ENCODE measurements at regions not wholly inside any gene's neighbourhood (a gene's known extent, or its start where the extent isn't known, plus 50 kb on each side); places are given as distances from the start of the nearest gene placed in this dataset.
A peak's percentile ranks its signal among the peaks of the same experiment; 100 is the strongest.

DNA sequence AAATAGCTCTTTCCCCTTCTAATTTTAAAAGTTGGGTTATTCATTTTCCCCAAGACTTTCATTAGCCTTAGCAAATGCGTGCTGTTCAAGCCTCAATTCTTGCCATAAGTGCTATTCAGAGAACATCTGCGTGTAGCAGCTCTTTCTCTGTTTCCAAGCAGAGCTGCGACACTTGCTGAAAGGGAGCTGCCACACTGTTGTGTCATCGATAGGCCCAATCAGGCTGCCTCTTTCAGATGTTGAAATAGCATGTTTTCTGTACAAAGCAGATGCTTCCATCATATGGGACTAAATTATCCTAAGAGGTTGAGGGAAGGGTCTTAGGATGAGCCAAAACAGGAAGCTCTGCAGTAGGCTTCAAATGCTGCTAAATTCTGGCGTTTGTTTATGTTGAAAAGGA lies 220.9 kb upstream of the CDC14C start:
- DNase-seq: no peak

DNA sequence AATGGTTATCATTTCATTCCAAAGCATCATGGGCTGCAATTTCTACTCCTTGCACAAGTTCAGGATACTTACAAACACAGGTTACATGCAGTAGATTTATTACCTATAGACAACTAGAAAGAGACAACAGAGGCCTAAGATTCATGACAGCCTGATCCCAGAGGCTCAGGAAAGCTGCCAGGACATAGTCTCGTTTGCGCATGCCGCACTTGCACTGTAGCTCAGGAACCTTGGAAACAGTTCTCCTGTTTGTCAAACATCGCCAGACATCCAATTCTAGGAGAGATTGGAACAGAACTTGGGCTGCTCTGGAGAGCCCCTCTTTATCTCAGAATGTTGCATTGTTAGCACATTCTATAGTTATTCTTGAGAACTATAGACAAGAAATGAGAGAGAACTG lies 216.2 kb upstream of the CDC14C start:
- DNase-seq: no peak

DNA sequence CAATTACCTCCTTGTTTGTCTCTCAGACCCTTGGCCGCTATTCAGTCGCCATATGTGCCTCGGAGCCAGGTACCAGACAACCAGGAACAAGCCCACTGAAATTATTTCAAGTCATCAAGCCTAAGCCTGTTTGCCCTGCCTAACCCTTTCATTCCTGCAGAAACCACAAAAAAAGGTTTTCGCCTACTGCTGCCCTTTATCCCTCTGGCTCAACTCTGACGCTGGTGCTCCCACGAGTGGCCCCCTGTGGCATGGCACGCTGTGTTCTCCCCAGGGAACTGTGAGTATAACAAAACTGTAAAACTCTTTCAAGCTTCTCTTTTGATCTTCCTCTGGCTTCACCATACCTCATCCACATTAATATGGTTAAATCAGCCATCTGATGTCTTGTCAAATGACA lies 215.7 kb upstream of the CDC14C start:
- DNase-seq: no peak

DNA sequence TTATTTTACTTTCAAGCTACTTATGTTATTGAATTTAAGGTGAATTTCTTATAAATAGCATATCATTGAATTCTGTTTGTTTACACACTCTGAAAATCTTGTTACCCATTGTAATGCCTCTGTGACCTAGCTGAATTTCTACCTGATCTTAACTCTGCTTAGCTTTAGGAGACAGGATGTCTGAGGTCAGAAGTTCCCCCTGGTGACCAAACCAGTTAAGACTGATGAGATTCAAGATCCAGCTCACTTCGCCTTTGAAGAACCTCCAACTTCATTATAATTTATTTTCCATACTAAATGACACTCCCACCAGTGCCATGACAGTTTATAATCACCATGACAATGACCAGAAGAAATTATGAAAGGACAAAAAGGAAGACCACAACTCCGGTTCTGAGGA lies 213.4 kb upstream of the CDC14C start:
- DNase-seq: no peak

DNA sequence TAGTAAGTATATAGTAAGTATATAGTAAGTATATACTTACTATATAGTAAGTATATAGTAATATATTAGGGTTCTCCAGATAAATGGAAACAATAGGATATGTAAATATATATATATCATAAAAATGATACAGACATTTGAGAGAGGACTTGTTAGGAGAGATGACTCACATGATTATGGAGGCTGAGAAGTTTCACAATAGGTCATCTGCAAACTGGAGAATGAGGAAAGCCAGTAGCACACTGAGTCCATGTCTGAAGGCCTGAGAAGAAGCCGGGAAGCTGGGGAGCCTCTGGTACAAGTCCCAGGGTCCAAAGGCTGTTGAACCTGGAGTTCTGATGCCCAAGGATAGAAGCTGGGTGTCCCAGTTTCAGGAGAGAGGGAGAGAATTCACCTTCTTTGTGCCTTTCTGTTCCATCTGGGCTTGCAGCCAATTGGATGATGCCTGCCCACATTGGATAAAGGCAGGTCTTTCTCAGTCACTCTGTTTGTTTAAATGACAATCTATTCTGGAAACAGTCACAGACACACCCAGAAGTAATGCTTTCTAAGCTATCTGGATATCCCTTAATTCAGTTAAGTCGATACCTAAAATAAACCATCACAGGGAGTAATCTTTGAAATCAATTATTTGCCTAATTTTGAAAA lies 205.5 kb upstream of the CDC14C start:
- no peak for DNase-seq

DNA sequence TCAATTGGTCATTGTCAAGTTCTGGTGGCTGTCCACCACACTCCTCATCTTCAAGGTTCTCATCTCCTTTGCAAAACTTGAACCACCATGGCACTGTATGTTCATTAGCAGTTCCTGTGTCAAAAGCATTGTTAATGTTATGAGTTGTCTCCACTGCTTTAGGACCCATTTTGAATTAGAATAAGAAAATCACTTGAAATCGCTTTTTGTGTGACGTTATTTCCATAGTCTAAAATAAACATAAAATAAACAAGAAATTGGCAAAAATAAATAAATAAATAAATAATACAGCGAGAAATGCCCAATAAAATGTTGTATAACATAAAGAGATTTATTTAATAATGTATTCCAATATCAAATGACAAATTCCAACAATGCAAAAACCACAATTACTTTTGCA lies 195.5 kb upstream of the CDC14C start:
- DNase-seq: no peak

DNA sequence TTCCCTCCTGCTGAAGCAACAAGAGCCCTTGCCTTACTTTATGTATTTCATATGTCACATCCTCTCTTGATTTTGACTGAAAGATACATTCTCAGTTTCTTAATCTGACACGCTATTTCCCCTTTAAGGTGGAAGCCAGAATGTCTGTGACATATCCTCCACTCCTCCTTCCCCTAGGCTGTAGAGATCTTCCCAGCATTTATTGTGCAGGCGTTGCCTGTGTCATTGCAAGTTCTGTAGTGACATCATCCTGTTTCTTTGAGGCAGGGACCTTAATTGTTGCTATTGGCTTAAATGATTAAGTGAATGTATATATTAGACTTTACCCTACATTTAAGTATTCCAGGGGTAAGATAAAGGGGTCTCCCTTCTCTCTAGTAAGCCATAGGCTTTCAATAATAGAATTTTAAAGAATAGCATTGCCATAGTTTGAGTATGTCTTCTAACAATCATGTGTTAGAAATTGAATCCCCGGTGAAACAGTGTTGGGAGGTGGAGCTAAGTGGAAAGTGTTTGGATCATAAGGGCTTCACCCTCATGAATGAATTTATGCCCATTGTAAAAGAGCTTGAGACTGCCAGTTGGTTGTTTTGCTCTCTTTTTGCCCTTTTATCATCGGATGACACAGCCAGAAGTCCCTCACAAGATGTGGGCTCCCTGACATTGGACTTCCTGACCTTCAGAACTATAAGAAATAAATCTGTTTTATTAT lies 189.5 kb upstream of the CDC14C start:
- DNase-seq: no peak

DNA sequence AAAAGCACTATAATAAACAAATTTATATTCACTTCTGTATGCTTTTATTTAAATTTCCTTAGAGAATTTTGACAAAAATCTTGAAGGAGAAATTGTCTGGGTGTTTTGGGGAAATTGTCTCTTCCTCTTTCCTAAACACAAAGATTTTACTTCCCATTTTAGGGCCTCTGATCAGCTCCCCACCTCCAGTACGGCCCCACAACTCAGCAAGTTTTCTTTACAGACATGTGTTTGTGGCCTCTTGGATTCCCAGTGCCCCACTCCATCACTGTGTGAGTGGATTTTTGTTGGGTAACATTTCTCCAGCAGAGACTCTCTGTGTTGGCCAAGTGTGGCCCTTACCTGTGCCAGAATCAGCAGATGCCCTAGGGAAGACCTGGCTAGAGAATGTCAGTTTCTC lies 182.8 kb upstream of the CDC14C start:
- no peak for DNase-seq

DNA sequence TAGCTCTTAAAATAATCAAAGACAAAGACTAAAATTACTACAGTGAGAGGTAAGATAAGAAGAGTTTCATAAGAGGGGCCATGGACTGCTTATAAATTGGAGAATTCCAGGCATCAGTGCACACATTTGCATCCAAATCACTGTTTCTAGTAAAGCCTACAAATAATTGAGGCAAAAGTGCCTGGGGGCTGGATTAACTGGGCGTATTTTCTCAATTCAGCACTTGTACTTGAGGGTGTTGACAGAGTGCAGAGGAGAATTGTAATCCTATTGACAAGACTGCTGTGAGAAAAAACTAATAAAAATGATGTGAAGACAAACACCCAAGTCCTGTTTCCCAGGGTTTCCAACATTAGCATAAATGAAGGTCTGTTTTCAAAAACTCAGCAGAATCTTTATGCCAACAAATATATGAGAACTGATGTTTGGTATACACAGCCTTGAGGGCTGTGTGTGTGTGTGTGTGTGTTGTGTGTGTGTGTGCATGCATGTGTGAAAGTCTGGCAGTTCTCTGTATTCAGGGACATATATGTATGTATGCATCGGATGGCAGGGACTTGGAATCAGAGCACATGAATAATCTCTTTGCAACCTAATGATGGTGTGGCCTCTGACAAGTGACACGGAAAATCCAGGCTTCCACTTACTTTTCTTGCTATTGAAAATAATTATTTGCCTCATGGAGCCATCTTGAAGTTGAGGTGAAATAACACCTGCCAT lies 182.1 kb upstream of the CDC14C start:
- DNase-seq: no peak

DNA sequence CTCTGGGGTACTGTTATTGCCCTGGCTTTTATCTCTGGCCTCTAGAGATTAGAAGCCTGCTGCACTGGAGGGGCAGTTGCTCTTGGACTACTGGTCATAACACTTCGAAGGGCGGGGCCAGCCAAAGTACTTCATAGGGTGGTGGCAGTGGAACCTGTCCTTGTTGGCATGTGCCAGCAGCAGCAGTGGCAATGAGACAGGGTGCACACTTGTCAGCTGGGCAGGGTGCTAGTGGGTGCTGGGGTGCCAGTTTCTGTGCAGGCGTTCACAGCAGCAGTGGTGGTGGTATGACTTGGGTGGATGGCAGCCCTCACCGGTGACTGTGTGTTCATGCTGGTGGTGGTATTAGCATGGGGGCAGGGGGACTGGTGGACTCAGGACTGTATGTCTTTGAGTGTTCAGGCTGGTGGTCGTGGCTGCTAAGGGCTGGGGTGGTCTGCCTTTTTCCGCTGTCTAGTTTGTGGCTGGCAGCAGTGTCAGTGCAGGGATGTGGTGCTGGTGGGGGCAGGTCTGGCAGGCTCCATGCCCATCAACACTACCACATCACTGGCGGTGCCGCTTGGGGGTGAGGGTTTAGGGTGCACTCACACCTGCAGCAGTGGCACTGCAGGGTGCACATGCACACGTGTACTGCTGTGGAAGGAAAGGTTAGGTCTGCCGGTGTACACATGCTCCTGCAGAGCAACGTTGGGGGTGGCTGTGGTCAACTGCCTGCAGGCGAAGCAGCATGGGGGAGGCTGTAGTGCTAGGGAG lies 176.1 kb upstream of the CDC14C start:
- no peak for DNase-seq

DNA sequence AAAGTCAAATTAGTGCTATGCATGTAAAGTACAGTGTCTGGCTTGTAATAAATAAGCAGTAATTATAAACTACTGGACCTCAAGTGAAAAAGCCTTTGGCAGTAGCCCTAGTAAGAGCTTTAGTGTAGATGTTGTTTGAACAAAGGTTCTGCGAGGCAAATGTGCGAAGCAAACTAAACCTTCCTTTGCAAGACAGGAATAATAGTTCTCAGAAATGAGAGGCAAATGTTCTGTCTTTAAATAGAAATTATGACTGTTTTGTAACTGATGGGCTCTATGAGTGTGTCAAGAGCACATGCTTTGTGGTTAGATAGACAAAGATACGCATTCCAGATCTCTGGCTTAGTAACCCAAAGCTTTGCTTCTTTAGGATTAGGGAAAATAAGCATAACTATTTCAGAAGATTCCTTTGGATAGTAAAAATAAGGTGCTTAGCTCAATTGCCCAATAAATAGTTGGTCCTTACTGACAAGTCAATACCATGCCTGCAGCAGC lies 169.2 kb upstream of the CDC14C start:
- DNase-seq: peak; percentile 1

DNA sequence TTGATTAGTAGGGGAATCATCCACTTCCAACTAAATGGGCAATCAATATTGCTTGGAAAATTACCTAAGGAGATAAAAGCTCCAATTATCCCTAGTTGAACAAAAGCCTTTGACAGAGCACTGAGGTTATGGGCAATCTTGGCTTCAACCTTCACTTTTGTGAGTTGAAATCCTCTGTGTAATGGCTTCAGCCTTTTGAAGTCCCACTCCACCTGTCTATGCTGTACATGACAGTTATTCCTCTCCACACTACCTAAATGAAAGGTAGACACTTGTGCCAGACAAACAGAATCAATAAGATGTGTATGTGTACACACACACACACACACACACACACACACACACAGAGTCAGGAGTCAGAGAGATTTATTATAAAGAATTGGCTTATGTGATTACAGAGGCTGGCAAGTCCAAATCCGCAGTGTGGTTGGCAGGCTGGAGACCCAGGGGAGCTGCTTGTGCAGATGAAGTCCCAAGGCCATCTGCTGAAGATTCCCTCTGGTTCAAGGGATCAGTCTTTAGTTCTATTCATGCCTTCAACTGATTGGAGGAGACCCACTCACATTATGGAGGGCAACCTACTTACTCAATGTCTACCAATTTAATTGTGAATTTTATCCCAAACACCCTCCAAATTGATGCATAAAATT lies 164.8 kb upstream of the CDC14C start:
- DNase-seq: no peak

DNA sequence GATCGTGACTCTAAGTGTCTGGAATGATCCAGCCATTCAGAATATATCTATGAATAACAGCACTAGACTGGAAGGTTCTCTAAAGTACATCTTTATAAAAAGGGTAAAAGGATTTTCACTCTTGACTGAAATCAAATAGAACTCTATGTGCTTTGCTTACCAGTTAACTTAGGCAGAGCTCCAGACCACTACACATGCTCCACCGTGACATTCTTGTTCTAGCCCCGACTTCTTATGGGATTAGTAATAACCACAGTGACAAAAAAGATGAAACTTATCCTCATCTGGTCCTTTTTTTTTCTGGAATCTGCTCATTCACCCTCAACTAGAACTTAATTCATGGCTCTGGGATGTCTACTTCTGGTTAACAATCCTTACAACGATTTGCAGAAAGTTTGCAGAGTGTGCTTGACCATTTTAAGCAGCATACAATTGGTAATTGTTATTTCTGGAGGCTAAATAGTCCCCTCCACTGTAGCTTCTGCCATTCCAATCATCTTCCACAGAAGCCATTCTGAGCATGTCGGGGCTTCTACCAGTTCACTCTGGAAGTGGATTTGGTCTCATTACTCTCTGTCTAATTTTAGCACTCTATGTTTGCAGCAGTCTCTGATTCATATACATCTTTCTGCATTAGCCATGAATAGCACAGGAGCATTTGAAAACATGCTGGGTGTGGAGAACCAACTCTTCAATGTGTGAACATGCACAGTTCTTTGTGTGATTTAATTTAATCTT lies 163.7 kb upstream of the CDC14C start:
- DNase-seq: no peak

DNA sequence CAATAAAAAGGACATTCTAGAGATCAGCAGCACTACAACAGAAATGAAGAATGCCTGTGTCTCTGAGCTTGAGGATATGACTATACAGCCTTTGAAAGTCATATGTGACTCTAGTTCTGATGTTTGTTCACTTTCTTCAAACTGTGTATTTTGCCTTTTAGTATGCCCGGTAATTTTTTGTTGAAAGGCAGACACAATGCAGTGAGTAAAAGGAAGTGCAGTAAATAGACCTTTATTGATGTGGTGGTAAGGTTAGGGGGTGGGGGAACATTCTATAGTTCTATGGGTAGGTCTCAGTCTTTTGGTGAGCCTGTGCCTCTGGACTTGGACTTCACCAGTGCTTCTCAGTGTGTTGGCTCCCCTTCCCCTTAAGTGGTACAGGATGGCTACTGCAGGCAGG lies 143.5 kb upstream of the CDC14C start:
- DNase-seq: no peak

DNA sequence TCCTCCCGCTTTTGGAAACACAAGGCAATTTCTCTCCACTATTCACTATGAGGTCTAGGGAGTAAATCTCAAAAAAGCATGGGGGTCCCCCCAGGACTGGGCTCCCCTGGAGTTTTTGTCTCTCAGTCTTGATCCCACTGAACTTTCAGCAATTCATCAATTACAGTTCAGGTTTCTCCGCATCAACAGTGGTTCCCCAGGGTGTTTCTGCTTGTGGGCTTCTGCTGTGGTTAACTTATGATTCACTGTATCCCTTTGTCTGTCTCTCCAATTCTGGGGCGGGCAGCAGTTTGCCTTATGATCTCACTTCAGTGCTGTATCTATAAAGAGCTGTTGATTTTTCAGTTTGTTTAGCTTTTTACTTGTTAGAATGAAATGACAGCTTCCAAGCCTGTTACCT lies 142.6 kb upstream of the CDC14C start:
- peak; percentile 9 for DNase-seq

DNA sequence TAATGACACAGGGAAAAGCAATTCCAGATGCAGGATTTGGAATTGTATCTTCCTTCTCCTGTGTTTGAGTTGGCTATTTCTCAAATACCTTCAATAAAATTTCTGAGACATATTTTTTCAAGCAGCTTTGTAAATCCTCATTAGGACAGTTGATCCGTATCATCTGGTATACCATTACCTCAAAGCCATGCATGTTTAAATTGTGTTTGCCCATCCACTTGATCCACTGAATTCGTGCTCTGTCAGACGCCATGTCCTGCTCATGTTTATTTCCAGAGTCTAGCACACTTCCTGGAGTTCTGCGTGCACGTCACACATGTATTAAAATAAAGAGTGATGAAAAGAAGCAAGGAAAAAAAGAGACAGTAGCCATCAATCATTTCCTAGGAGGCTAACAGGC lies 141.8 kb upstream of the CDC14C start:
- no peak for DNase-seq

DNA sequence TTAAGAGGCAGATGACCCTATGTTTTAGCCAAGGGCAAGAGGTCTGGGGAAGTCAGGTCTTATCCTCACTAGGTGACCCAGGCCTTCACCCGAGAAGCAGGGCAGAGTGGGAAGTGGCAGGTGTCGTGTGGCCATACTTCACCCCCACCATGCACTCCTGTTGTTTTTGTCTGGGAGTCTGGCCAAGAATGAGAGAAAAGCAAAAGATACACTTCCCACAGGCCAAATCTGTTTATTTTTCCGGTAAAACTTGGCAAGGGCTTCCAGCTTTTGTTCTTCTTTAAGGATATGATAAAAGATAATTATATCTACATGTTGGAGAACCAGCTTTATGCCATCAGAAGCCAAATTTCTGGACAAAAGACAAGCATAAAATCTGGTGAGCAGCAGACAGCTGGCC lies 137.4 kb upstream of the CDC14C start:
- DNase-seq: no peak

DNA sequence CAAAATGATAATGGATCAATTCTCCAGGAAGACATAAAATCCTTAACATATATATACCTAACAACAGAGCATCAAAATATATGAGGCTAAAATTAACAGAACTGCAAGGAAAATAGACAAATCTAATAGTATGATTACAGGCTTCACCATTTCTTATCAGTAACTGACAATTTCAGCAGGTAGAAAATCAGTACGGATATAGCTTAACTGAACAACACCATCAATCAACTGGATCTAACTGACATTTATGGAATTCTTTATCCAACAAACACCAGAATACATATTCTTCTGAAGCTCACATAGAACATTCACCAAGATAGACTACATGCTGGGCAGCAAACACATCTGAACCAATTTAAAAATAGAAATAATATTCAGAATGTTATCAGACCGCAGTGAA lies 121.1 kb upstream of the CDC14C start:
- DNase-seq: no peak

DNA sequence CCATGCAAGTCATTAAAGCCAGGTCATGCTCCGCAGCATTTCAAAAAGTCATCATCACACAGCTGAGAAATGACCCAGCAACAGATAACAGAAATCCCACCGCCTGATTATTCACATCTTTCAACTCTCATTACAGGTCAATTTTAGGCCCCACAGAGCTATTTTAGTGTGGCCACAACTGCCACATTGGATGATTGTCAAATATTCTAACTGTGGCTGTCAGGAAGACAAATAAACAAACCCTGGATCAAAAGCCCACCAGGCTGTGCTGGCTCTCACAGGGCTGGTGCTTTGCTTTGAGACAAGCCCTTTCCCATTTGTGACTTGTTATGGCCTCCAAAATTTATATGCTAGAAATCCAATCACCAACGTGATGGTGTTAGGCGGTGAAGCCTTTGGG lies 117.6 kb upstream of the CDC14C start:
- DNase-seq: no peak

DNA sequence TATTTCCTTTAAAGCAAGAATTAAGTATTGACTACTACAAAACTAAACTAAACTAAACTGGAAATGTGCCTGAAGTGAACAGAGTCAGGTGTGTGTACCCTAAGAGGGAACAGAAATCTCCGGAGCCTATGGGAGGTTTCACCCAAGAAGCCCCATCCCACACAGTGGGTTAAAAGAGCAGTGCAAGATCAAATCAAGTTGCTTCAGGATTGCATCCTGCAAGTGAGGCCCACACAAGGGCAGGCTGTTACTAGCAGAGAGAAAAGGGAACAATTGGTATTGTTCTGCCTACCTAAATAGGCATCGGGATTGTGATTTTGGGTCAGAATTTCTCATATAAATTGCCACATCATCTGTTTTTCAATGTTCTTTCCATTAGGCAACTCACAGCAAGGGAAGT lies 113.3 kb upstream of the CDC14C start:
- DNase-seq: no peak

DNA sequence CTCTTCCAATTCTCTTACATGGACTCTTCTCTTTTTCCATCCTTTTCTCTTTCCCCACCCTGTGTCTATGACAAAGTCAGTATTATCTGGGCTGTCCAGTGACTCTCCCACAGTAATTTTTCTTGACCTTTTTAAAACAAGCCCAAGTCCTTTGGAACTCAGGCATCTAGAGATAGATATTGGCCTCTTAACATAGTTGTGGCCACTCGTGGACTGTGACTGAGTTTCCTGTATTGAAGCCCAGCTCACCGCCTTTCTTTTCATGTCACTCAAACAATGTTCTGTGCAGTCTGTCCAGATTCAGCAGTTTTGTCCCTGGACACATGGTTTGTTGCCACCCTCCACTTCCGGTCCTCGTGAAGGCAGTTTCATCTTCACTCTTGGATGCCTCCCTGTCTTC lies 110.9 kb upstream of the CDC14C start:
- no peak for DNase-seq

DNA sequence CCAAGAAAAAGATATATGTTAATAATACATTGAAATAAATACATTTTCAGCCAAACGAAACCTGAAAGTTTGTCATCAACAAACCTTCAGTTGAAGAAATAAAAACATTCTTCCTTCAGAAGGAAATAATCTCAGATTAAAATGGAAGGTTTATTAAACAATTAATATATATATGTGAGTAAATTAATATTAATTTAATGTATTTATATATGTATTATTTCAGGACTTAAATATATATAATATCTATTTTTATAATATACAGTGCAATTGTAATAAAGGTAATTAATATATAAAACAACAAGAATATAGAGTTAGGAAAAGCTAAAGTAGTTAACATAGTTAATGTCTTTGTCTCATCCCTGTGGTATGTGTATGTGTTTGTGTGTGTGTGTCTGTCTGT lies 102.2 kb upstream of the CDC14C start:
- DNase-seq: no peak
